Activated naive CD4-positive, alpha-beta T cell treated with anti-CD3 and anti-CD28 coated beads, Interleukin-2, amount 10 ng/mL, durations not matched to agents 7 days and 5 days (primary cell): ENCODE measurements at regions not wholly inside any gene's neighbourhood (a gene's known extent, or its start where the extent isn't known, plus 50 kb on each side); places are given as distances from the start of the nearest gene placed in this dataset.

Experiments used
- CTCF ChIA-PET: fragments of 350-600 bp; sonication (Branson Sonifier 250); formaldehyde crosslinking; loops from one replicate; lab custom pipeline; 2021; ENCODE audit warnings: antibody characterized with exemption; lab: Charles Lee
- DNase-seq: peaks from one replicate; pipeline ENCODE4 v3.0.0-alpha.2; 2020
- H3K27ac Mint-ChIP-seq: one replicate; pipeline ENCODE4 v1.8.0; 2021; ENCODE audit warnings: mild to moderate bottlenecking, moderate library complexity, mixed read lengths
- H3K27me3 Mint-ChIP-seq: one replicate; pipeline ENCODE4 v1.8.0; 2021; ENCODE audit warnings: mild to moderate bottlenecking, mixed read lengths
- H3K36me3 Mint-ChIP-seq: one replicate; pipeline ENCODE4 v1.8.0; 2021; ENCODE audit warnings: mixed read lengths
- H3K4me1 Mint-ChIP-seq: one replicate; pipeline ENCODE4 v1.8.0; 2021; ENCODE audit warnings: mixed read lengths
- H3K4me3 Mint-ChIP-seq: one replicate; pipeline ENCODE4 v1.8.0; 2021; ENCODE audit warnings: mild to moderate bottlenecking, moderate library complexity, mixed read lengths
- H3K9me3 Mint-ChIP-seq: one replicate; pipeline ENCODE4 v1.8.0; 2021; ENCODE audit warnings: mixed read lengths

DNA sequence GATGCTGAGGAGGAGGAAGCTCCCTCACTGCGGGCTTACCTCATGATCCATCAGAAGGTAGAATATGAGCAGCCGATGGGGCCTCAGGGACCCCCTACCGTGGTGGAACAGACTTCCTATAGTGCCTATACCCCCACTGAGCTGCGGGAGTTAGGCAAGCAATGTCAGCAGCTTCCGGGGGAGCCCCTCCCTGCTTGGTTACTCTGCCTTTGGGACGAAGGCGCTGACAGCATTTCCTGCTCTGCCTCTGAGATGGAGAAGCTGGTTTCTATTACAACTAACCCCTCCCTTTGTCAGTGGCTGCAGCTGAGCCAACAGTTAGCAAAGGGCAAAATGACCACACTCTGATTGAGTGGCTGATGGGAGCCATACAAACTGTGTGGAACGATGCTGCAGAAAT is 430.7 kb downstream of the IDS start:
- Mint-ChIP-seq H3K4me1 (peaks cover 6% of the 10 kb centered on the region), H3K27me3 (no peaks in the 10 kb centered on the region), H3K27ac (no peak overlapping the region), H3K9me3 (no peaks in the 10 kb centered on the region), H3K36me3 (no peaks in the 10 kb centered on the region), H3K4me3 (no peak overlapping the region)
- peak; percentile 44 for DNase-seq
- CTCF ChIA-PET, result no interaction called here

GRCh38 chrX:149073479-149073878 is 431.6 kb downstream of the IDS start:
- Mint-ChIP-seq H3K36me3 (no peaks in the 10 kb centered on the region), H3K4me3 (no peak overlapping the region)

DNA sequence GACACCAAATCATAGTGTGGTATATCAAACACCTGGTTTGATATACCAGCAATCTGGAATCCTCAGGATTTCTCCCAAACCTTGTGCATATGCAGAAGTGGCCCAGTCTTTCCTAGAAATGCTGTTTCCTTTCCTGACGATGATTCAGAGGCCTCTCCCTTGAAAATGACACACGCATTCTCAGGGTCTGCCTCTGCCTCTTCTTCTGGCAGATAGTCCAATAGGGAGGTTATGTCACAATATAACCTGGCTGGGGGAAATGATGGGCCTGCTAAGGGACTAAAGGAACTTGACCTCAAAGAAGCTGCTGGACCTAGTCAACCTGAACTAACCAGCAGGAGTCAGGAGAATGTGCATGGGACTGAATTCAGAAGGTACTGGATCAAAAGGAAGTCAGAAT is 435.2 kb downstream of the IDS start:
- CTCF ChIA-PET, result no interaction called here

More at GRCh38 chrX:149073479-149073878, 431.6 kb downstream of the IDS start:
- CTCF ChIA-PET, result no interaction called here
- DNase-seq, result no peak
- H3K27ac Mint-ChIP-seq, result no peak overlapping the region
- no peaks in the 10 kb centered on the region for H3K27me3 Mint-ChIP-seq
- H3K4me1 Mint-ChIP-seq, result peaks cover 6% of the 10 kb centered on the region
- no peaks in the 10 kb centered on the region for H3K9me3 Mint-ChIP-seq

DNA sequence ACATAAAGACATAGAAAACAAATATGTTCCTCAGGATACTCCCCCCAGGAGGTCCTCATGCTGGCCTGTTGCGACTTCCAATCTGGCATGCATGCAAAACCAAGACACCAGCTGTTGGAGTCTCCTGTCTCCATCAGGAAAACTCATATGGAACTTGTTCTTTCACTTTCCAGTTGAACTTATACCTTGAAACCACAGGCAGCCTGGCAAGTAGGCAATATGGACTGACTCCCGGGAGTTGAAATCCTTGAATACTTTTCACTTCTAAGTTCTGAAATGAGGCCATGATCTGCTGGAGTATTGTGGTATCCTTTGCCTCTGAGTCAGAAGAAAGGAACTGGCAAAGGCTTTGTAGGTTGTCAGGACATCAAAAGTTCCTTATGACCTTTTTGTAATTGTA is 444.2 kb downstream of the IDS start:
- Mint-ChIP-seq H3K36me3 (no peaks in the 10 kb centered on the region), H3K4me3 (no peak overlapping the region), H3K27ac (no peak overlapping the region), H3K9me3 (no peaks in the 10 kb centered on the region), H3K4me1 (no peaks in the 10 kb centered on the region), H3K27me3 (no peaks in the 10 kb centered on the region)
- no peak for DNase-seq
- CTCF ChIA-PET, result no interaction called here

More for the DNA sequence above, 435.2 kb downstream of the IDS start:
- Mint-ChIP-seq H3K4me1 (peaks cover 6% of the 10 kb centered on the region), H3K4me3 (no peak overlapping the region), H3K27ac (no peak overlapping the region), H3K9me3 (no peaks in the 10 kb centered on the region), H3K27me3 (no peaks in the 10 kb centered on the region), H3K36me3 (no peaks in the 10 kb centered on the region)
- DNase-seq, result no peak
